Lung (tissue), 11 donors: ENCODE measurements at regions not wholly inside any gene's neighbourhood (a gene's known extent, or its start where the extent isn't known, plus 50 kb on each side); places are given as distances from the start of the nearest gene placed in this dataset.
"Not testable (repeated sequence)": the region's sequence is repeated elsewhere in the genome, so short reads cannot be mapped to it uniquely, and the experiment has no call there.

Experiments used
- ATAC-seq: fragments of 200-7000 bp; cut with Tn5 transposase; one replicate; pipeline ENCODE4 v1.9.1; 2020; ENCODE audit warnings: moderate number of reproducible peaks; ENCODE audit not compliant: insufficient read depth, low FRiP score
- DNase-seq, 3 donors: peaks; one replicate each; pipeline ENCODE4 v3.0.0-alpha.2; 2013 to 2017
- H3K27ac ChIP-seq, 2 donors: one replicate each; pipeline ENCODE4 v1.5.1; 2013; ENCODE audit warnings: mild to moderate bottlenecking in 2 of 2, moderate library complexity in 2 of 2, control low read depth in 1 of 2, inconsistent platforms in 1 of 2, low read depth in 1 of 2, low read length in 1 of 2
- H3K27me3 ChIP-seq, 3 donors: one replicate each; pipeline ENCODE4 v1.5.1; 2013; ENCODE audit warnings: low read length in 2 of 3; ENCODE audit not compliant: control insufficient read depth in 3 of 3, insufficient read depth in 3 of 3
- H3K36me3 ChIP-seq, 4 donors: one replicate each; pipeline ENCODE4 v1.5.1; 2013; ENCODE audit warnings: low read length in 4 of 4, mild to moderate bottlenecking in 1 of 4, moderate library complexity in 1 of 4; ENCODE audit not compliant: control insufficient read depth in 4 of 4, insufficient read depth in 4 of 4
- H3K4me1 ChIP-seq, 5 donors: one replicate each; pipeline ENCODE4 v1.5.1; 2013; ENCODE audit warnings: low read length in 5 of 5, mild to moderate bottlenecking in 2 of 5, moderate library complexity in 1 of 5; ENCODE audit not compliant: control insufficient read depth in 5 of 5, insufficient read depth in 5 of 5
- H3K4me3 ChIP-seq: one replicate; pipeline ENCODE4 v1.5.1; 2013; ENCODE audit warnings: mild to moderate bottlenecking, control low read depth, moderate library complexity
- H3K9ac ChIP-seq, 2 donors: one replicate each; pipeline ENCODE4 v1.5.1; 2013; ENCODE audit warnings: low read length in 2 of 2, control low read depth in 1 of 2; ENCODE audit not compliant: insufficient read depth in 1 of 2
- H3K9me3 ChIP-seq, 4 donors: one replicate each; pipeline ENCODE4 v1.5.1; 2013; ENCODE audit warnings: low read length in 3 of 4, mild to moderate bottlenecking in 1 of 4, moderate library complexity in 1 of 4; ENCODE audit not compliant: control insufficient read depth in 4 of 4, insufficient read depth in 3 of 4
- WGBS, 2 donors: extraction: QIAGEN DNeasy Blood & Tissue Kit; methylation state at CpG; one replicate each; pipeline ENCODE4 v1.1.7; 2013; 5-methylcytosine and 5-hydroxymethylcytosine counted together
- TF ChIP-seq, protein P1 (sequence below): IDR thresholded peaks from 2 replicates; pipeline ENCODE4 v1.5.1; 2012; ENCODE audit warnings: mild to moderate bottlenecking; ENCODE audit errors: control extremely low read depth, extremely low read depth
- donor health status: control.
- donor health status: control.
- donor health status: Bipolar disorder and iron deficiency.
- donor health status: healthy.
- donor health status: DM: yes; HTN: yes; CAD: no.

DNA sequence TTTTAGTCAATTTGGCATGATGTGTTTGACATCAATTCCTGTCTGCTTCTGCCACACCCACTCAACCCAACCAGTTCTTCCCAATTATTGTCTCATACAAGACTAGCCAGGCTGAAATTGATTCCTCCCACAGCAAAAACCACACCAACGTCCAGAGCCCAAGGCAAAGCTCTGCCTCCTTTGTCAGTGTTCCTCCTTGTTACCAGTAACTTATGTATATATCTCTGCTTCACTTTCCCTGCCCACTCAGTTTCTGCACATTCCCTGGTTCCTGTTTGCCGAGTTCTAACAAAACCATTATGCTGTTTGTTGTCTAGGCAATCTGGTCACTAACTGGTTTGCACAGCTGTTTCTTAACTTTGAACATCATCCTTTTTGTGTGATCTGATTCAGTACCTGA lies 547.9 kb upstream of the PTCHD4 start:
- Histone ChIP-seq H3K4me3 (no peak overlapping the region), H3K4me1 (peaks cover 0 to 4% (median 0%) of the 10 kb centered on the region in 5 donors), H3K36me3 (no peaks in the 10 kb centered on the region), H3K9me3 (no peaks in the 10 kb centered on the region), H3K27me3 (no peaks in the 10 kb centered on the region), H3K9ac (no peak overlapping the region), H3K27ac (no peak overlapping the region)
- WGBS, 2 donors = 40 to 68% methylated on average over 2 of the region's 2 CpGs
- TF ChIP-seq, protein P1, sequence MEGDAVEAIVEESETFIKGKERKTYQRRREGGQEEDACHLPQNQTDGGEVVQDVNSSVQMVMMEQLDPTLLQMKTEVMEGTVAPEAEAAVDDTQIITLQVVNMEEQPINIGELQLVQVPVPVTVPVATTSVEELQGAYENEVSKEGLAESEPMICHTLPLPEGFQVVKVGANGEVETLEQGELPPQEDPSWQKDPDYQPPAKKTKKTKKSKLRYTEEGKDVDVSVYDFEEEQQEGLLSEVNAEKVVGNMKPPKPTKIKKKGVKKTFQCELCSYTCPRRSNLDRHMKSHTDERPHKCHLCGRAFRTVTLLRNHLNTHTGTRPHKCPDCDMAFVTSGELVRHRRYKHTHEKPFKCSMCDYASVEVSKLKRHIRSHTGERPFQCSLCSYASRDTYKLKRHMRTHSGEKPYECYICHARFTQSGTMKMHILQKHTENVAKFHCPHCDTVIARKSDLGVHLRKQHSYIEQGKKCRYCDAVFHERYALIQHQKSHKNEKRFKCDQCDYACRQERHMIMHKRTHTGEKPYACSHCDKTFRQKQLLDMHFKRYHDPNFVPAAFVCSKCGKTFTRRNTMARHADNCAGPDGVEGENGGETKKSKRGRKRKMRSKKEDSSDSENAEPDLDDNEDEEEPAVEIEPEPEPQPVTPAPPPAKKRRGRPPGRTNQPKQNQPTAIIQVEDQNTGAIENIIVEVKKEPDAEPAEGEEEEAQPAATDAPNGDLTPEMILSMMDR = no peak
- DNase-seq (no peak), ATAC-seq (no peak)

DNA sequence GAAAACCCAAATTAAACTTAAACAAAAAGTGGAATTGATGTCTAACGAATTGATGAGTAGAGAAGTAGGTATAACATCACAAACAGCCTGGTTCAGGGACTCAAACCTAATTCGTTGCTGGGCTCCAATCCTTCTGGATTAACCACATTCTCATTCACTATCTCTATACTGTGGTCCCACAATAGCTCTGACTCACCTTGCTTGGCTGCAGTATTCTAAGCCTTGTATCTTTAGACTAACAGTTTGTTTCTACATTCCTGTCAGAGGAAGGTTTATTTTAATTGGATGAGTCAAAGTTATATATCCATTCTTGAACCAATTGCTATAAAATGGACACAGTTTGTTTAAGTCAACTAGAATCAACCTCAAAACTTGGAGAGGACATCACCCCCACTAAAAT lies 530.5 kb upstream of the PTCHD4 start:
- WGBS, 2 donors = 69 to 77% methylated on average over 2 of the region's 2 CpGs
- TF ChIP-seq, protein P1 = no peak
- H3K27ac ChIP-seq = no peak overlapping the region
- no peak overlapping the region for H3K9ac ChIP-seq
- no peaks in the 10 kb centered on the region for H3K4me1 ChIP-seq
- ATAC-seq = no peak
- H3K4me3 ChIP-seq = no peak overlapping the region
- no peaks in the 10 kb centered on the region for H3K27me3 ChIP-seq
- DNase-seq = no peak
- H3K9me3 ChIP-seq = no peaks in the 10 kb centered on the region
- no peaks in the 10 kb centered on the region for H3K36me3 ChIP-seq

DNA sequence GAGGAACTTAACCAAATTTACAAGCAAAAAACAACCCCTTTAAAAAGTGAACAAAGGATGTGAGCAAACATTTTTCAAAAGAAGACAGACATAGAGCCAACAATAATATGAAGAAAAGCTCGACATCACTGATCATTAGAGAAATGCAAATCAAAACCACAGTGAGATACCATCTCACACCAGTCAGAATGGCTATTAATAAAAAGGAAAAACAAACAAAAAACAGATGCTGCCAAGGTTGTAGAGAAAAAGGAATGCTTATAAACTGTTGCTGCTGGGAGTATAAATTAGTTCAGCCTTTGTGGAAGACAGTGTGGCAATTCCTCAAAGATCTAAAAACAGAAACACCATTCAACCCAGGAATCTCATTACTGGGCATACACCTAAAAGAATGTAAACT lies 527.8 kb upstream of the PTCHD4 start:
- ATAC-seq, DNase-seq, H3K9me3 ChIP-seq, H3K27ac ChIP-seq, H3K9ac ChIP-seq, H3K27me3 ChIP-seq, H3K4me1 ChIP-seq, H3K4me3 ChIP-seq, H3K36me3 ChIP-seq: not testable (repeated sequence)
- whole genome bisulfite sequencing, 2 donors = 22 to 44% methylated on average over 1 of the region's 1 CpG

DNA sequence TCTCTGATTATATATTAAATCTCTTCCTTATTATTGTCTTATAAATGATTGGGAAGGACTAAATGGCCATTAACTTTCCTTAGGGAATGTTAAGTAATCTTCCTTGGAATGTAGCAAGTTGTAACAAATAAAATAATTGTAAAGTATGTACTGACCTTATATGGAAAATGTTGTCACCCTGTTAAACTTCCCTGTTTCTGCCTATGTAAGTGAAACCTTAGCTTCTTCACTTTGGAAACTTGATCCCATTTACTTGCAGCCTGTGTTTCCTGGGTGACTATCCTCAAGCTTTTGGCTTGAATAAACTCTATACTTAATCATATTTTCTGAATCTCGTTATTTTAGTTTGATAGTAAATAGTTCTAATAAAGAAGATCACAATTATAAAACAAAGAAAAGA lies 519.5 kb upstream of the PTCHD4 start:
- WGBS, 2 donors = 73 to 80% methylated on average over 1 of the region's 1 CpG
- no peak overlapping the region for H3K27ac ChIP-seq
- no peaks in the 10 kb centered on the region for H3K4me1 ChIP-seq
- H3K4me3 ChIP-seq = no peak overlapping the region
- ATAC-seq (no peak), DNase-seq (no peak)
- no peaks in the 10 kb centered on the region for H3K36me3 ChIP-seq
- H3K27me3 ChIP-seq = no peaks in the 10 kb centered on the region
- H3K9me3 ChIP-seq = no peaks in the 10 kb centered on the region
- no peak overlapping the region for H3K9ac ChIP-seq
- TF ChIP-seq, protein P1 = no peak
